Liver (tissue), 8 donors: ENCODE measurements at regions not wholly inside any gene's neighbourhood (a gene's known extent, or its start where the extent isn't known, plus 50 kb on each side); places are given as distances from the start of the nearest gene placed in this dataset.

Source experiments
- DNase-seq: peaks from one replicate; pipeline ENCODE4 v3.0.0-alpha.2; 2017; ENCODE audit warnings: low spot score
- H3K27ac ChIP-seq, 2 donors: one replicate each; pipeline ENCODE4 v1.7.0; 2013; ENCODE audit warnings: inconsistent platforms in 2 of 2, low read length in 2 of 2, control low read depth in 1 of 2, low read depth in 1 of 2, mild to moderate bottlenecking in 1 of 2
- H3K27me3 ChIP-seq, 4 donors: one replicate each; pipeline versions ENCODE4 v1.6.1 to v1.7.0; 2013; ENCODE audit warnings: low read length in 3 of 4, inconsistent platforms in 1 of 4, mild to moderate bottlenecking in 1 of 4, moderate library complexity in 1 of 4; ENCODE audit not compliant: control insufficient read depth in 4 of 4, insufficient read depth in 4 of 4
- H3K36me3 ChIP-seq, 4 donors: one replicate each; pipeline versions ENCODE4 v1.6.1 to v1.7.0; 2013; ENCODE audit warnings: low read length in 3 of 4, mild to moderate bottlenecking in 3 of 4, low read depth in 1 of 4, moderate library complexity in 1 of 4; ENCODE audit not compliant: control insufficient read depth in 4 of 4, insufficient read depth in 3 of 4
- H3K4me1 ChIP-seq, 4 donors: one replicate each; pipeline versions ENCODE4 v1.6.1 to v1.7.0; 2013; ENCODE audit warnings: low read length in 3 of 4, mild to moderate bottlenecking in 3 of 4, moderate library complexity in 1 of 4; ENCODE audit not compliant: control insufficient read depth in 4 of 4, insufficient read depth in 4 of 4
- H3K4me3 ChIP-seq, 3 donors: one replicate each; pipeline versions ENCODE4 v1.6.1 to v1.7.0; 2013; ENCODE audit warnings: low read length in 3 of 3, control low read depth in 1 of 3, low read depth in 1 of 3, mild to moderate bottlenecking in 1 of 3
- H3K9ac ChIP-seq, 2 donors: one replicate each; pipeline ENCODE4 v1.7.0; 2013; ENCODE audit warnings: low read length in 2 of 2, mild to moderate bottlenecking in 2 of 2, moderate library complexity in 2 of 2, control low read depth in 1 of 2, low read depth in 1 of 2
- H3K9me3 ChIP-seq, 4 donors: one replicate each; pipeline versions ENCODE4 v1.6.1 to v1.7.0; 2013; ENCODE audit warnings: low read length in 3 of 4; ENCODE audit not compliant: control insufficient read depth in 4 of 4
- EGR1 ChIP-seq, 2 donors: IDR thresholded peaks; 2 replicates each; pipeline ENCODE4 v1.6.1; 2016 to 2018; ENCODE audit warnings: antibody characterized with exemption in 2 of 2, low read depth in 2 of 2
- FOXA1 ChIP-seq: IDR thresholded peaks from 2 replicates; pipeline ENCODE4 v1.6.1; 2016; ENCODE audit warnings: antibody characterized with exemption
- FOXA2 ChIP-seq: IDR thresholded peaks from 2 replicates; pipeline ENCODE4 v1.6.1; 2016; ENCODE audit warnings: antibody characterized with exemption
- HNF4A ChIP-seq, 2 donors: conservative IDR thresholded peaks; 2 replicates each; pipeline ENCODE4 v1.6.1; 2016; ENCODE audit warnings: antibody characterized with exemption in 2 of 2, mild to moderate bottlenecking in 2 of 2
- HNF4G ChIP-seq: IDR thresholded peaks from 2 replicates; pipeline ENCODE4 v1.6.1; 2016; ENCODE audit warnings: antibody characterized with exemption
- JUND ChIP-seq, 2 donors: IDR thresholded peaks; 2 replicates each; pipeline ENCODE4 v1.6.1; 2016; ENCODE audit warnings: antibody characterized with exemption in 2 of 2
- NR2F2 ChIP-seq: IDR thresholded peaks from 2 replicates; pipeline ENCODE4 v1.6.1; 2016; ENCODE audit warnings: antibody characterized with exemption
- RAD21 ChIP-seq, 2 donors: IDR thresholded peaks; 2 replicates each; pipeline ENCODE4 v1.6.1; 2016; ENCODE audit warnings: antibody characterized with exemption in 2 of 2, mild to moderate bottlenecking in 2 of 2
- RXRA ChIP-seq, 2 donors: IDR thresholded peaks; 2 replicates each; pipeline ENCODE4 v1.6.1; 2017 to 2018; ENCODE audit warnings: antibody characterized with exemption in 2 of 2, mild to moderate bottlenecking in 1 of 2
- TAF1 ChIP-seq: conservative IDR thresholded peaks from 2 replicates; pipeline ENCODE4 v1.6.1; 2016; ENCODE audit warnings: antibody characterized with exemption, mild to moderate bottlenecking
- YY1 ChIP-seq: IDR thresholded peaks from 2 replicates; pipeline ENCODE4 v1.6.1; 2016; ENCODE audit warnings: antibody characterized with exemption, mild to moderate bottlenecking
- WGBS: extraction: QIAGEN DNeasy Blood & Tissue Kit; methylation state at CpG from one replicate; pipeline ENCODE4 v1.1.7; 2013; 5-methylcytosine and 5-hydroxymethylcytosine counted together
- TF ChIP-seq, protein P1 (sequence below): IDR thresholded peaks from 2 replicates; pipeline ENCODE4 v1.6.1; 2016; ENCODE audit warnings: antibody characterized with exemption
- TF ChIP-seq, protein P2 (sequence below): IDR thresholded peaks from 2 replicates; pipeline ENCODE4 v1.6.1; 2016; ENCODE audit warnings: antibody characterized with exemption
- TF ChIP-seq, protein P3 (sequence below): IDR thresholded peaks from 2 replicates; pipeline ENCODE4 v1.6.1; 2016; ENCODE audit warnings: antibody characterized with exemption
- TF ChIP-seq, protein P4 (sequence below): fragments of 150-350 bp; IDR thresholded peaks from 2 replicates; pipeline ENCODE4 v1.5.1; 2017; ENCODE audit warnings: improper control_type of control experiment, low read depth, low read length; ENCODE audit not compliant: missing input control
- TF ChIP-seq, protein P5 (sequence below): IDR thresholded peaks from 2 replicates; pipeline ENCODE4 v1.6.1; 2016; ENCODE audit warnings: antibody characterized with exemption, mild to moderate bottlenecking
- donor health status: healthy.
- donor health status: healthy.
- donor health status: healthy.
- donor health status: healthy.
- donor health status: healthy.

DNA sequence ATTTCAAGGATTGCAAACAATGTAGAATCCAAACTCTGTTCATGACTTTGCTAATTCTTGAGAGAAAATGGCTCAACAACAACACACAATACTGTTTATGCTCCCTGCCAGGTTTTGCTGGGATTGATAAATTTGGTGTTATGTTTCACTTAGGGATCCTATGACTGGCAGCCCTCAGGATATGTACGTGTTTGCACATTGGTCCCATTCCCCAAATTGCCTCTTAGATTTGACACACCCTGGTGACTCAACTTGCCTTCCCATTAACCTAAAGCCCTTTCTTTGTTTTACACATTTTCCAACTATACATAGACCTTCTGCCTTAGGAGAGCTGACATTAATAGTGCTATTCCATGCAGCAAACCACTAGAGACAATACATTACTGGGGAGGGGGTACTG lies 809.4 kb upstream of the AMELY start:
- no peak for DNase-seq
- no peak overlapping the region for H3K4me3 ChIP-seq
- no peaks in the 10 kb centered on the region for H3K27me3 ChIP-seq
- 86% methylated on average over 1 of the region's 1 CpG for WGBS
- H3K27ac ChIP-seq, result no peak overlapping the region
- no peaks in the 10 kb centered on the region for H3K4me1 ChIP-seq
- H3K36me3 ChIP-seq, result no peaks in the 10 kb centered on the region
- no peaks in the 10 kb centered on the region for H3K9me3 ChIP-seq
- H3K9ac ChIP-seq, result no peak overlapping the region
- TF ChIP-seq, protein P1, sequence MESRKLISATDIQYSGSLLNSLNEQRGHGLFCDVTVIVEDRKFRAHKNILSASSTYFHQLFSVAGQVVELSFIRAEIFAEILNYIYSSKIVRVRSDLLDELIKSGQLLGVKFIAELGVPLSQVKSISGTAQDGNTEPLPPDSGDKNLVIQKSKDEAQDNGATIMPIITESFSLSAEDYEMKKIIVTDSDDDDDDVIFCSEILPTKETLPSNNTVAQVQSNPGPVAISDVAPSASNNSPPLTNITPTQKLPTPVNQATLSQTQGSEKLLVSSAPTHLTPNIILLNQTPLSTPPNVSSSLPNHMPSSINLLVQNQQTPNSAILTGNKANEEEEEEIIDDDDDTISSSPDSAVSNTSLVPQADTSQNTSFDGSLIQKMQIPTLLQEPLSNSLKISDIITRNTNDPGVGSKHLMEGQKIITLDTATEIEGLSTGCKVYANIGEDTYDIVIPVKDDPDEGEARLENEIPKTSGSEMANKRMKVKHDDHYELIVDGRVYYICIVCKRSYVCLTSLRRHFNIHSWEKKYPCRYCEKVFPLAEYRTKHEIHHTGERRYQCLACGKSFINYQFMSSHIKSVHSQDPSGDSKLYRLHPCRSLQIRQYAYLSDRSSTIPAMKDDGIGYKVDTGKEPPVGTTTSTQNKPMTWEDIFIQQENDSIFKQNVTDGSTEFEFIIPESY, result no peak
- no peak for TF ChIP-seq RAD21 (IDR thresholded peaks at IDR 0.05)

DNA sequence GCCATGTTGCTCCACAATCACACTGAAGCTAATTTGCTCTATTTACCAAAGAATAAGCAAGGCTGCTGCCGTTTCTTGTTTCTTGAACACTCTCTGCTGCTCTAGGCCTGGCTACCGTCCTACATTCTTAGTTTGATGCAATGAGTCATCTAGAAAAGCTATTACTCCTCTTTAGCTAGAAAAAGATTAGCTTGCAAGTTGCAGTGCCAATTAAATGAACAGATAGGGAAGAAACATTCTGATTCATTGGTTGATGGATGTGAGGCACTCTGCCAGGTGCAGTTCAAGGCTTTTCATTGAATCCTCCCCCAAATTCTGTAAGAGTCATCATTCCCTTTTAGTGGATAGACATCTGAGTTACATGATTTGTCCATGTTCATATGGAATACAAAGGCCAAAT lies 807.7 kb upstream of the AMELY start:
- Histone ChIP-seq H3K27ac (no peak overlapping the region), H3K36me3 (no peaks in the 10 kb centered on the region), H3K27me3 (no peaks in the 10 kb centered on the region), H3K4me1 (no peaks in the 10 kb centered on the region), H3K9me3 (no peaks in the 10 kb centered on the region), H3K4me3 (no peak overlapping the region), H3K9ac (no peak overlapping the region)
- WGBS, result 66% methylated on average over 2 of the region's 2 CpGs
- TF ChIP-seq, protein P1, result no peak
- TF ChIP-seq HNF4G, result no peak
- TF ChIP-seq RXRA (IDR thresholded peaks at IDR 0.05), result no peak
- TF ChIP-seq, protein P2, sequence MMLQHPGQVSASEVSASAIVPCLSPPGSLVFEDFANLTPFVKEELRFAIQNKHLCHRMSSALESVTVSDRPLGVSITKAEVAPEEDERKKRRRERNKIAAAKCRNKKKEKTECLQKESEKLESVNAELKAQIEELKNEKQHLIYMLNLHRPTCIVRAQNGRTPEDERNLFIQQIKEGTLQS, result no peak
- no peak for TF ChIP-seq YY1
- TF ChIP-seq, protein P3, sequence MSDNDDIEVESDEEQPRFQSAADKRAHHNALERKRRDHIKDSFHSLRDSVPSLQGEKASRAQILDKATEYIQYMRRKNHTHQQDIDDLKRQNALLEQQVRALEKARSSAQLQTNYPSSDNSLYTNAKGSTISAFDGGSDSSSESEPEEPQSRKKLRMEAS, result no peak
- no peak for TF ChIP-seq TAF1
- TF ChIP-seq HNF4A (conservative IDR thresholded peaks at IDR 0.05), result no peak
- TF ChIP-seq FOXA1, result no peak
- no peak for DNase-seq

DNA sequence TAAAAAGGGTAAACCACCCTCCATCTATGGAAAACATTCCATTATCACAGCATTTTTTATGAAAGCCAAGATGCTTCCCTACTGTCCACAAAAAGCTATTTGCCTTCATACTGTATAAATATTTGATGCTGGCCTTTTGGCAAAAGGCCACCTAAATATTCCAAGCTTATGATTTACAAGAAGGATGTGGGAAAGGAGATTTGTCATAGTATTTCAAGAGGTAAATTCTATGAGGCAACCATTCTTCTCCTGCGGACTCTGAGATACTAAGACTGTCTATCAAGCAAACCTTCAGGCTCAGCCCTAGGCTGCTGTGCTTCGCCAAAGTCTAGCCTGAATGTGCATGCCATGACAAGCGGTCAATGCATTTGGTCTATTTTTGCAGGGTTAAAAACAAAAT lies 807.1 kb upstream of the AMELY start:
- H3K27ac ChIP-seq, result no peak overlapping the region
- DNase-seq, result no peak
- 93% methylated on average over 3 of the region's 3 CpGs for WGBS
- no peak for TF ChIP-seq HNF4G
- TF ChIP-seq FOXA1, result no peak
- TF ChIP-seq FOXA2, result no peak
- TF ChIP-seq, protein P4, sequence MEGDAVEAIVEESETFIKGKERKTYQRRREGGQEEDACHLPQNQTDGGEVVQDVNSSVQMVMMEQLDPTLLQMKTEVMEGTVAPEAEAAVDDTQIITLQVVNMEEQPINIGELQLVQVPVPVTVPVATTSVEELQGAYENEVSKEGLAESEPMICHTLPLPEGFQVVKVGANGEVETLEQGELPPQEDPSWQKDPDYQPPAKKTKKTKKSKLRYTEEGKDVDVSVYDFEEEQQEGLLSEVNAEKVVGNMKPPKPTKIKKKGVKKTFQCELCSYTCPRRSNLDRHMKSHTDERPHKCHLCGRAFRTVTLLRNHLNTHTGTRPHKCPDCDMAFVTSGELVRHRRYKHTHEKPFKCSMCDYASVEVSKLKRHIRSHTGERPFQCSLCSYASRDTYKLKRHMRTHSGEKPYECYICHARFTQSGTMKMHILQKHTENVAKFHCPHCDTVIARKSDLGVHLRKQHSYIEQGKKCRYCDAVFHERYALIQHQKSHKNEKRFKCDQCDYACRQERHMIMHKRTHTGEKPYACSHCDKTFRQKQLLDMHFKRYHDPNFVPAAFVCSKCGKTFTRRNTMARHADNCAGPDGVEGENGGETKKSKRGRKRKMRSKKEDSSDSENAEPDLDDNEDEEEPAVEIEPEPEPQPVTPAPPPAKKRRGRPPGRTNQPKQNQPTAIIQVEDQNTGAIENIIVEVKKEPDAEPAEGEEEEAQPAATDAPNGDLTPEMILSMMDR, result no peak
- no peak for TF ChIP-seq EGR1 (IDR thresholded peaks at IDR 0.05; ENCODE audit: low read depth in 2 of 2)
- no peak for TF ChIP-seq RAD21 (IDR thresholded peaks at IDR 0.05)
- no peak for TF ChIP-seq HNF4A (conservative IDR thresholded peaks at IDR 0.05)
- TF ChIP-seq, protein P5, sequence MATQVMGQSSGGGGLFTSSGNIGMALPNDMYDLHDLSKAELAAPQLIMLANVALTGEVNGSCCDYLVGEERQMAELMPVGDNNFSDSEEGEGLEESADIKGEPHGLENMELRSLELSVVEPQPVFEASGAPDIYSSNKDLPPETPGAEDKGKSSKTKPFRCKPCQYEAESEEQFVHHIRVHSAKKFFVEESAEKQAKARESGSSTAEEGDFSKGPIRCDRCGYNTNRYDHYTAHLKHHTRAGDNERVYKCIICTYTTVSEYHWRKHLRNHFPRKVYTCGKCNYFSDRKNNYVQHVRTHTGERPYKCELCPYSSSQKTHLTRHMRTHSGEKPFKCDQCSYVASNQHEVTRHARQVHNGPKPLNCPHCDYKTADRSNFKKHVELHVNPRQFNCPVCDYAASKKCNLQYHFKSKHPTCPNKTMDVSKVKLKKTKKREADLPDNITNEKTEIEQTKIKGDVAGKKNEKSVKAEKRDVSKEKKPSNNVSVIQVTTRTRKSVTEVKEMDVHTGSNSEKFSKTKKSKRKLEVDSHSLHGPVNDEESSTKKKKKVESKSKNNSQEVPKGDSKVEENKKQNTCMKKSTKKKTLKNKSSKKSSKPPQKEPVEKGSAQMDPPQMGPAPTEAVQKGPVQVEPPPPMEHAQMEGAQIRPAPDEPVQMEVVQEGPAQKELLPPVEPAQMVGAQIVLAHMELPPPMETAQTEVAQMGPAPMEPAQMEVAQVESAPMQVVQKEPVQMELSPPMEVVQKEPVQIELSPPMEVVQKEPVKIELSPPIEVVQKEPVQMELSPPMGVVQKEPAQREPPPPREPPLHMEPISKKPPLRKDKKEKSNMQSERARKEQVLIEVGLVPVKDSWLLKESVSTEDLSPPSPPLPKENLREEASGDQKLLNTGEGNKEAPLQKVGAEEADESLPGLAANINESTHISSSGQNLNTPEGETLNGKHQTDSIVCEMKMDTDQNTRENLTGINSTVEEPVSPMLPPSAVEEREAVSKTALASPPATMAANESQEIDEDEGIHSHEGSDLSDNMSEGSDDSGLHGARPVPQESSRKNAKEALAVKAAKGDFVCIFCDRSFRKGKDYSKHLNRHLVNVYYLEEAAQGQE, result no peak
- TF ChIP-seq NR2F2, result no peak
- TF ChIP-seq, protein P1, result no peak
- TF ChIP-seq JUND (IDR thresholded peaks at IDR 0.05), result no peak
- no peak for TF ChIP-seq TAF1
- TF ChIP-seq, protein P3, result no peak

More for the DNA sequence above, 807.1 kb upstream of the AMELY start:
- H3K4me3 ChIP-seq, result no peak overlapping the region
- H3K27me3 ChIP-seq, result no peaks in the 10 kb centered on the region
- no peaks in the 10 kb centered on the region for H3K36me3 ChIP-seq
- H3K9ac ChIP-seq, result no peak overlapping the region
- H3K9me3 ChIP-seq, result no peaks in the 10 kb centered on the region
- H3K4me1 ChIP-seq, result no peaks in the 10 kb centered on the region
